Astrocyte (in vitro differentiated cells and primary cell): ENCODE measurements at regions not wholly inside any gene's neighbourhood (a gene's known extent, or its start where the extent isn't known, plus 50 kb on each side); places are given as distances from the start of the nearest gene placed in this dataset.

Experiments
- DNase-seq: peaks from one replicate; pipeline ENCODE4 v3.0.0-alpha.2; 2010; ENCODE audit warnings: low read depth
- FAIRE-seq: peaks from 2 replicates; lab custom pipeline; 2011; peaks lifted over from hg19 to GRCh38; lab: Jason Lieb, UNC
- H2AFZ ChIP-seq: 2 replicates; pipeline ENCODE4 v1.6.0; 2012; ENCODE audit warnings: low read depth, low read length, inconsistent platforms
- H3K27ac ChIP-seq: 2 replicates; pipeline ENCODE4 v1.5.1; 2011; ENCODE audit warnings: low read depth, low read length, inconsistent platforms
- H3K27me3 ChIP-seq: 2 replicates; pipeline ENCODE4 v1.6.0; 2011; ENCODE audit warnings: low read length, inconsistent platforms; ENCODE audit not compliant: insufficient read depth
- H3K36me3 ChIP-seq: 2 replicates; pipeline ENCODE4 v1.5.1; 2011; ENCODE audit warnings: low read length, inconsistent platforms; ENCODE audit not compliant: insufficient read depth
- H3K4me1 ChIP-seq: 2 replicates; pipeline ENCODE4 v1.5.1; 2011; ENCODE audit warnings: low read length, inconsistent platforms; ENCODE audit not compliant: insufficient read depth
- H3K4me2 ChIP-seq: 2 replicates; pipeline ENCODE4 v1.6.0; 2012; ENCODE audit warnings: low read length, inconsistent platforms
- H3K4me3 ChIP-seq: 2 replicates; pipeline ENCODE4 v1.5.1; 2011; ENCODE audit warnings: low read depth, mild to moderate bottlenecking, low read length, inconsistent platforms; ENCODE audit not compliant: insufficient read depth
- H3K79me2 ChIP-seq: 2 replicates; pipeline ENCODE4 v1.6.0; 2012; ENCODE audit warnings: mild to moderate bottlenecking, low read length, inconsistent platforms; ENCODE audit not compliant: insufficient read depth
- H3K9ac ChIP-seq: 2 replicates; pipeline ENCODE4 v1.6.0; 2012; ENCODE audit warnings: mild to moderate bottlenecking, low read length, inconsistent platforms
- H3K9me3 ChIP-seq: 2 replicates; pipeline ENCODE4 v1.5.1; 2012; ENCODE audit warnings: low read depth, mild to moderate bottlenecking, low read length, inconsistent platforms; ENCODE audit not compliant: insufficient read depth
- H4K20me1 ChIP-seq: 2 replicates; pipeline ENCODE4 v1.6.0; 2012; ENCODE audit warnings: low read length, inconsistent platforms; ENCODE audit not compliant: insufficient read depth
- H3K27ac Mint-ChIP-seq: one replicate; pipeline ENCODE4 v1.8.0; 2021; ENCODE audit warnings: mild to moderate bottlenecking, mixed read lengths; ENCODE audit not compliant: unreplicated experiment
- H3K27me3 Mint-ChIP-seq: one replicate; pipeline ENCODE4 v1.8.0; 2021; ENCODE audit warnings: low read depth, mixed read lengths; ENCODE audit not compliant: unreplicated experiment
- H3K36me3 Mint-ChIP-seq: one replicate; pipeline ENCODE4 v1.8.0; 2021; ENCODE audit warnings: low read depth, mixed read lengths; ENCODE audit not compliant: unreplicated experiment
- H3K4me1 Mint-ChIP-seq: one replicate; pipeline ENCODE4 v1.8.0; 2021; ENCODE audit warnings: low read depth, mixed read lengths; ENCODE audit not compliant: unreplicated experiment
- H3K4me3 Mint-ChIP-seq: one replicate; pipeline ENCODE4 v1.8.0; 2021; ENCODE audit warnings: mild to moderate bottlenecking, moderate library complexity, mixed read lengths; ENCODE audit not compliant: unreplicated experiment
- H3K9me3 Mint-ChIP-seq: one replicate; pipeline ENCODE4 v1.8.0; 2021; ENCODE audit warnings: mild to moderate bottlenecking, mixed read lengths; ENCODE audit not compliant: unreplicated experiment
- EZH2 ChIP-seq: IDR thresholded peaks from 2 replicates; pipeline ENCODE4 v1.6.1; 2012; ENCODE audit warnings: mild to moderate bottlenecking, low read length, inconsistent platforms; ENCODE audit not compliant: insufficient read depth
- TF ChIP-seq, protein P1 (sequence below): IDR thresholded peaks from 2 replicates; pipeline ENCODE4 v1.5.1; 2011; ENCODE audit warnings: low read depth, mild to moderate bottlenecking, inconsistent platforms, low read length, moderate library complexity; ENCODE audit not compliant: insufficient read depth

DNA sequence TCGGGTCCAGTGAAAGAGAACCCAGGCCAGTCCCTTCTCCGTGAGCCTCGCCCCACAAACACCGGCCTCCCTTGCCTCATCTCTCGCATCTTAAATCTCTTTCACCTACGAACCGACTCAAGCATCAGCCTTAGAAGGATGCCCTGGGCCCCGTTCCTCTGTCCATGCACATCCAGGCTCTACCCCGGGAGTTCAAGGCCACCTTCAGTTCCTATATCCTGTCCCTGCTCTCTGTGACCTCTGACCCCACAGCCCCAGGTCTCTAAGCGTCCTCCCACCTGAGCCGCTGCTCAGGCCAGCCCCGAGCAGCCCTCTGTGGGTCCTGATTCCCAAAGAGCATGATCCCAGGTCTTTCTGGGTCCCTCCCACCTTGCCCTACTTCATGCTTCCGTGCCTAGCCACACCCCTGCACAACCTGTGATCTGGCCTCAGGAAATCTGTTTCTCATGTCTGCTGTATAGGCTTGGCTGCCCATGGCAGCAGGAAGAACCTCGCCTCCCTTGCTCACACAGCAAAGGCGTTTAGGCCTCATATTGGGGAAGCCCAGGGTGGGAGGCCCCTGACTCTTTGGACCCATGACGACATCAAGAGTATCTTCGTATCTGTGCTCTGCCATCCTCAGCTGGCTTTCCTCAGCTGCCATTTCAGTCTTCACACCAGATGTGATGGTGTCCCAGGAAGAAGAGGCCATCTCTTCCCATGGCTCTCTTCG, 77.5 kb upstream of the SEPTIN5 start:
- DNase-seq: no peak
- H3K36me3 Mint-ChIP-seq: no peaks in the 10 kb centered on the region

DNA sequence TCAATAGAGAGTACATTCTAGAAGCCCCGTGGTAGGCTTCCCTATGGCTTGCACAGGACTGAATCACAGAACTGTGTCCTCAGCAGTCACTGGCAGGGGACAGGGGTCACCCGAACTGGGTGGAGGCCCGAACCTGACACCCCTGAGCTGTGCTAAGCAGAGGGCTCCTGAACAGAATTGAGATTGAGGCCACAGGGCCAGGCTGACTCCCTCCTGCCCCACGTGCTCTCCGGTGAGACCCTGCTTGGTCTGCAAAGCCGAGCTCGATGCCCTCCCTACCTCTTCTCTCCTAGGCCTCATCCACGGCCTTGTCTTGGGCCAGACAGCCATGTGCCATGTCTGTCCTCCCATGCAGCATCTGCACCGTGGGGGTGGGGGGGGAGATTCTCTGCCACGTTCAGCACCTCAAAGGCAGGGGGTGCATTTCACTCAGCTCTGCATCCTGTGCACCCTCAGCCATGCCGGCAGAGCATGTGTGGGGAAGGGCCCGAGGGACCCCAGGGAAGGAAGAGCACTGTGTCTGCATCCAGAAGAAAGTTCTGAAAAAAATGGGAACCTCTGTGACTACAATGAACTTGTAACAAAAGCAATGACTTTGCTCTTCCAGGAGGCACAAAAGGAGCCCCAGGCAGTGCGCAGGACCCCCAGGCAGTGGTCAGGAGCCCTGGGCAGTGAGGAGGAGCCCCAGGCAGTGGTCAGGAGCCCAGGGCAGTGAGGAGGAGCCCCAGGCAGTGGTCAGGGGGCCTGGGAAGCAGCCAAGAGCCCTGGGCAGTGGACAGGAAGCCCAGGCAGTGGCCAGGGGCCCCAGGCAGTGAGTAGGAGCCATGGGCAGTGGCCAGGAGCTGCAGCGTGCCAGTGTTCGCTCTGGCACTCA, 76.7 kb upstream of the SEPTIN5 start:
- no peaks in the 10 kb centered on the region for H3K36me3 ChIP-seq
- H3K79me2 ChIP-seq: no peaks in the 10 kb centered on the region
- H3K4me2 ChIP-seq: no peak overlapping the region
- no peak for DNase-seq
- no peaks in the 10 kb centered on the region for H3K4me1 ChIP-seq
- H3K4me3 ChIP-seq: no peak overlapping the region
- H3K9me3 Mint-ChIP-seq: no peaks in the 10 kb centered on the region
- no peaks in the 10 kb centered on the region for H3K9me3 ChIP-seq
- no peak for TF ChIP-seq EZH2
- TF ChIP-seq, protein P1, sequence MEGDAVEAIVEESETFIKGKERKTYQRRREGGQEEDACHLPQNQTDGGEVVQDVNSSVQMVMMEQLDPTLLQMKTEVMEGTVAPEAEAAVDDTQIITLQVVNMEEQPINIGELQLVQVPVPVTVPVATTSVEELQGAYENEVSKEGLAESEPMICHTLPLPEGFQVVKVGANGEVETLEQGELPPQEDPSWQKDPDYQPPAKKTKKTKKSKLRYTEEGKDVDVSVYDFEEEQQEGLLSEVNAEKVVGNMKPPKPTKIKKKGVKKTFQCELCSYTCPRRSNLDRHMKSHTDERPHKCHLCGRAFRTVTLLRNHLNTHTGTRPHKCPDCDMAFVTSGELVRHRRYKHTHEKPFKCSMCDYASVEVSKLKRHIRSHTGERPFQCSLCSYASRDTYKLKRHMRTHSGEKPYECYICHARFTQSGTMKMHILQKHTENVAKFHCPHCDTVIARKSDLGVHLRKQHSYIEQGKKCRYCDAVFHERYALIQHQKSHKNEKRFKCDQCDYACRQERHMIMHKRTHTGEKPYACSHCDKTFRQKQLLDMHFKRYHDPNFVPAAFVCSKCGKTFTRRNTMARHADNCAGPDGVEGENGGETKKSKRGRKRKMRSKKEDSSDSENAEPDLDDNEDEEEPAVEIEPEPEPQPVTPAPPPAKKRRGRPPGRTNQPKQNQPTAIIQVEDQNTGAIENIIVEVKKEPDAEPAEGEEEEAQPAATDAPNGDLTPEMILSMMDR: no peak
- H3K4me1 Mint-ChIP-seq: no peaks in the 10 kb centered on the region
- no peak for FAIRE-seq
- H3K27me3 ChIP-seq: peaks cover 2% of the 10 kb centered on the region
- no peaks in the 10 kb centered on the region for H3K36me3 Mint-ChIP-seq
- no peak overlapping the region for H2AFZ ChIP-seq
- H3K9ac ChIP-seq: no peak overlapping the region
- H3K27ac Mint-ChIP-seq: no peak overlapping the region
- H3K27ac ChIP-seq: no peak overlapping the region
- no peaks in the 10 kb centered on the region for H4K20me1 ChIP-seq
- peaks cover 47% of the 10 kb centered on the region for H3K27me3 Mint-ChIP-seq
- no peak overlapping the region for H3K4me3 Mint-ChIP-seq

More for the DNA sequence above, 77.5 kb upstream of the SEPTIN5 start:
- H3K27ac Mint-ChIP-seq: no peak overlapping the region
- no peak overlapping the region for H3K4me3 ChIP-seq
- FAIRE-seq: no peak
- H3K36me3 ChIP-seq: no peaks in the 10 kb centered on the region
- TF ChIP-seq EZH2: no peak
- TF ChIP-seq, protein P1: no peak
- no peaks in the 10 kb centered on the region for H3K79me2 ChIP-seq
- H3K27me3 ChIP-seq: peaks cover 2% of the 10 kb centered on the region
- H3K4me2 ChIP-seq: no peak overlapping the region
- H3K9ac ChIP-seq: no peak overlapping the region
- H3K27ac ChIP-seq: no peak overlapping the region
- no peaks in the 10 kb centered on the region for H3K9me3 ChIP-seq
- peaks cover 52% of the 10 kb centered on the region for H3K27me3 Mint-ChIP-seq
- no peaks in the 10 kb centered on the region for H3K9me3 Mint-ChIP-seq
- no peak overlapping the region for H3K4me3 Mint-ChIP-seq
- H3K4me1 Mint-ChIP-seq: no peaks in the 10 kb centered on the region
- H4K20me1 ChIP-seq: no peaks in the 10 kb centered on the region
- H3K4me1 ChIP-seq: no peaks in the 10 kb centered on the region
- no peak overlapping the region for H2AFZ ChIP-seq
